ENCODE measurements at regions not wholly inside any gene's neighbourhood (a gene's known extent, or its start where the extent isn't known, plus 50 kb on each side); places are given as distances from the start of the nearest gene placed in this dataset.
"Not testable (repeated sequence)": the region's sequence is repeated elsewhere in the genome, so short reads cannot be mapped to it uniquely, and the experiment has no call there.

DNA sequence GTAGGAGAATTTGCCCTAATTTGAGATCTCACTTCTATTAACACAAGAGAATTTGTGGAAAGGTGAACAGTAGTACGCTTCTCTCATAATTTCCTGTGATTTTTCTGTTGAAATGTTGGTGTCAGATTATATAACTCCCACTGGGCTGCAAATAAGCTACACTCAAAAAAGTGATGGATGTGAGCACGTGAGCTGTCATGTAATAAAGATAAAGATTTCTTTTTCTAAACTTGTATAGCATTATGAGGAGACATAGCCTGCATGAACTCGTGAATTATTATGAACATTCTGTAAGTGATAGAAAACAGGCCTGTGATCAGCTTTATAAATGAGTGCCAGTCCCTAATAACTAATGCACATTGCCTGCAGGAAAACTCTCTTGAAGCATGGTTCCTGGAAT lies 356.6 kb upstream of the ACTRT1 start:
- H2AFZ ChIP-seq (ENCODE audit: control insufficient read depth, low read length): no peak overlapping the region
- no peaks in the 10 kb centered on the region for H3K27me3 ChIP-seq (ENCODE audit: control insufficient read depth, extremely low read depth, insufficient read depth, low read length)
- H3K4me2 ChIP-seq (ENCODE audit: control insufficient read depth, extremely low read depth, insufficient read depth, low read depth, low read length): no peak overlapping the region
- no peaks in the 10 kb centered on the region for H3K36me3 ChIP-seq (ENCODE audit: control insufficient read depth in 2 of 2, extremely low read depth in 1 of 2, insufficient read depth in 2 of 2, low read length in 2 of 2)
- FAIRE-seq (no peak), DNase-seq (ENCODE audit: low read depth, low spot score) (no peak)
- no peaks in the 10 kb centered on the region for H3K9me1 ChIP-seq (ENCODE audit: control insufficient read depth, extremely low read depth, insufficient read depth, low read length)
- TF ChIP-seq EZH2 (IDR thresholded peaks at IDR 0.05; ENCODE audit: low read length) (no peak), CTCF (optimal IDR thresholded peaks at IDR 0.05 in 1 of 3, IDR thresholded peaks at IDR 0.05 in 1 of 3, conservative IDR thresholded peaks at IDR 0.05 in 1 of 3; ENCODE audit: extremely low read depth in 1 of 3, insufficient read depth in 2 of 3, low read length in 3 of 3) (no peak)
- dilution Hi-C loops (cut with MboI; ENCODE audit: extremely low pct_ligation_motif_present, low sequenced_read_pairs): no loop called here
- H3K9ac ChIP-seq (ENCODE audit: control insufficient read depth, extremely low read depth, insufficient read depth, low read length): no peak overlapping the region
- H4K20me1 ChIP-seq (ENCODE audit: control insufficient read depth, extremely low read depth, insufficient read depth, low read length): no peaks in the 10 kb centered on the region
- H3K79me2 ChIP-seq (ENCODE audit: control insufficient read depth, insufficient read depth, low read length): no peaks in the 10 kb centered on the region
- H3K27ac ChIP-seq (ENCODE audit: control insufficient read depth, insufficient read depth, low read length): no peak overlapping the region
- H3K4me1 ChIP-seq (ENCODE audit: control insufficient read depth, extremely low read depth, insufficient read depth, low read length): no peaks in the 10 kb centered on the region
- H3K9me3 ChIP-seq (ENCODE audit: control insufficient read depth, low read depth, low read length): no peaks in the 10 kb centered on the region
- no peak overlapping the region for H3K4me3 ChIP-seq (ENCODE audit: control insufficient read depth in 2 of 3, extremely low read depth in 1 of 3, insufficient read depth in 2 of 3, low read depth in 1 of 3, low read length in 3 of 3)

- H4K20me1 ChIP-seq (ENCODE audit: control insufficient read depth, extremely low read depth, insufficient read depth, low read length): no peaks in the 10 kb centered on the region
- H3K9ac ChIP-seq (ENCODE audit: control insufficient read depth, extremely low read depth, insufficient read depth, low read length): no peak overlapping the region
- dilution Hi-C loops (cut with MboI; ENCODE audit: extremely low pct_ligation_motif_present, low sequenced_read_pairs): no loop called here
- no peaks in the 10 kb centered on the region for H3K9me1 ChIP-seq (ENCODE audit: control insufficient read depth, extremely low read depth, insufficient read depth, low read length)
- no peaks in the 10 kb centered on the region for H3K79me2 ChIP-seq (ENCODE audit: control insufficient read depth, insufficient read depth, low read length)
- H3K4me1 ChIP-seq (ENCODE audit: control insufficient read depth, extremely low read depth, insufficient read depth, low read length): no peaks in the 10 kb centered on the region
- H3K4me3 ChIP-seq (ENCODE audit: control insufficient read depth in 2 of 3, extremely low read depth in 1 of 3, insufficient read depth in 2 of 3, low read depth in 1 of 3, low read length in 3 of 3): no peak overlapping the region
- DNase-seq (ENCODE audit: low read depth, low spot score): no peak
- H3K27ac ChIP-seq (ENCODE audit: control insufficient read depth, insufficient read depth, low read length): no peak overlapping the region
- no peaks in the 10 kb centered on the region for H3K9me3 ChIP-seq (ENCODE audit: control insufficient read depth, low read depth, low read length)
- no peaks in the 10 kb centered on the region for H3K36me3 ChIP-seq (ENCODE audit: control insufficient read depth in 2 of 2, extremely low read depth in 1 of 2, insufficient read depth in 2 of 2, low read length in 2 of 2)
- no peaks in the 10 kb centered on the region for H3K27me3 ChIP-seq (ENCODE audit: control insufficient read depth, extremely low read depth, insufficient read depth, low read length)
- H3K4me2 ChIP-seq (ENCODE audit: control insufficient read depth, extremely low read depth, insufficient read depth, low read depth, low read length): no peak overlapping the region
- TF ChIP-seq CTCF (optimal IDR thresholded peaks at IDR 0.05 in 1 of 3, IDR thresholded peaks at IDR 0.05 in 1 of 3, conservative IDR thresholded peaks at IDR 0.05 in 1 of 3; ENCODE audit: extremely low read depth in 1 of 3, insufficient read depth in 2 of 3, low read length in 3 of 3) (no peak), EZH2 (IDR thresholded peaks at IDR 0.05; ENCODE audit: low read length) (no peak)
- no peak overlapping the region for H2AFZ ChIP-seq (ENCODE audit: control insufficient read depth, low read length)
- FAIRE-seq: no peak
Observed at GRCh38 chrX:128396601-128397000, 344.4 kb upstream of the ACTRT1 start.

GRCh38 chrX:128383846-128384245 lies 331.6 kb upstream of the ACTRT1 start:
- H3K9ac ChIP-seq (ENCODE audit: control insufficient read depth, extremely low read depth, insufficient read depth, low read length): peak overlapping the region; percentile 5
- H3K9me3 ChIP-seq (ENCODE audit: control insufficient read depth, low read depth, low read length); H3K36me3 ChIP-seq (ENCODE audit: control insufficient read depth in 2 of 2, extremely low read depth in 1 of 2, insufficient read depth in 2 of 2, low read length in 2 of 2); H2AFZ ChIP-seq (ENCODE audit: control insufficient read depth, low read length); H3K4me3 ChIP-seq (ENCODE audit: control insufficient read depth in 2 of 3, extremely low read depth in 1 of 3, insufficient read depth in 2 of 3, low read depth in 1 of 3, low read length in 3 of 3); FAIRE-seq; H4K20me1 ChIP-seq (ENCODE audit: control insufficient read depth, extremely low read depth, insufficient read depth, low read length); H3K4me2 ChIP-seq (ENCODE audit: control insufficient read depth, extremely low read depth, insufficient read depth, low read depth, low read length); H3K27me3 ChIP-seq (ENCODE audit: control insufficient read depth, extremely low read depth, insufficient read depth, low read length); H3K4me1 ChIP-seq (ENCODE audit: control insufficient read depth, extremely low read depth, insufficient read depth, low read length); H3K79me2 ChIP-seq (ENCODE audit: control insufficient read depth, insufficient read depth, low read length); H3K9me1 ChIP-seq (ENCODE audit: control insufficient read depth, extremely low read depth, insufficient read depth, low read length); dilution Hi-C loops (cut with MboI; ENCODE audit: extremely low pct_ligation_motif_present, low sequenced_read_pairs): not testable (repeated sequence)
- DNase-seq (ENCODE audit: low read depth, low spot score): peak; percentile 13
- H3K27ac ChIP-seq (ENCODE audit: control insufficient read depth, insufficient read depth, low read length): peak overlapping the region; percentile 45

Measured in keratinocyte (primary cell).